ENCODE measurements at regions not wholly inside any gene's neighbourhood (a gene's known extent, or its start where the extent isn't known, plus 50 kb on each side); places are given as distances from the start of the nearest gene placed in this dataset.

- DNase-seq: no peak
These were observed 314.0 kb downstream of the AGTPBP1 start for GRCh38 chr9:85427772-85428171.

- DNase-seq: no peak
These were observed 316.6 kb downstream of the AGTPBP1 start for GRCh38 chr9:85425153-85425611.

DNA sequence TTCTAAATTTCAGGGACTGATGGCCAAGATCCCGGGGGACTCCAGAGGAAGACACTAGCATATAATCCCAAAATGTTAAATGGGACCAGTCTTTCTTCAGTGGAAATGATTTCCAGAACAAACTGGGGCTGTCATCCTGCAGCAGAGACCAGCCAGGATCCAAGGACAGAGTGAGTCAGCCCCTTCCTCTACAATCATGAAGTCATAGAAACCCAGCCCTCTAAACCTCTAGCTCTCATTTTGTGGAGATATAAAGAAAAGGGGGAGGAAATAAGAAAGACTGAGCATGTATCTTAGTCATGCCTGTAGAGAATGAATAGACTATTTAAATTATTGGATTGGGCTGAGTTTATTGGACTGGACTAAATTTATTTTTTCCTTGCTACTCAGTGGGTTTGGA, 318.3 kb downstream of the AGTPBP1 start:
- no peak for DNase-seq

DNA sequence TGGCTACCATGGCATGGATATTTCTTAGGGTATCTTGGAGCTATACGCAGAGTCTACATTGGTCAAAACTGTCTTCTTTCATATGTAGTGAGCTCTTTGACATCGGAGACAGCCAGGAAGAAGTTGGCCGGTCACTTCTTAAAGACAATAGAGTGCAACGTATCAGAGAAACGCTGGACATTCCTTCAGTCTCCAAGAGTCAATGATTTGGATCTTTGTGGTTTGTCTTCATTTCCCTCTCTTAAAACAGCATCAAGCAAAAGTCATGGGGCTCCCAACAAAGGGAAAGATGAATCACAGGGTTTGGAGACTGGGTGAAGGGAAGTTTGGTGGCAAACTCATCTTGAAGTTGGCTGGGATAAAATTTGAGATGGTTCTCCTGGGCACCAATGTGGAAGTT, 320.1 kb downstream of the AGTPBP1 start:
- DNase-seq: no peak

- DNase-seq: no peak
These were observed 321.0 kb downstream of the AGTPBP1 start for GRCh38 chr9:85420750-85421149.

GRCh38 chr9:85417674-85418073, 324.1 kb downstream of the AGTPBP1 start:
- no peak for DNase-seq

DNA sequence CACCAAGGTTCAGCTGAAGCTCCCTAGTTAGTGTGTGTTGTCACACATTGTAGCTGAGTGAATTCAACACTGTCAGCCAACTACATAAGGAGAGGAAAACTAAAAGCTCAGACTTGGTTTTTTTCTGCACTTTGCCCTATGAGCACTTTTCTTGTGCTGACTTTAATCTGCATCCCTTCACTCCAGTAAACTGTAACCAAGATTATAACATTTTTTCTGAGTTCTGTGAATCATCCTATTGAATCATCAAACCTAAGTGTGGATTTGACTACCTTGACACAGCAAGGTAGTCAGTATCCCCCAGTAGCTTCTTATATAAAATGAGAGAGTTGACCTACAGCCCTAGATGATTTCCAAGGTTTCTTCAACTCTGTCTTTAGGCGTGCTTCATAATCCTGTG, 325.0 kb downstream of the AGTPBP1 start:
- DNase-seq: no peak

DNA sequence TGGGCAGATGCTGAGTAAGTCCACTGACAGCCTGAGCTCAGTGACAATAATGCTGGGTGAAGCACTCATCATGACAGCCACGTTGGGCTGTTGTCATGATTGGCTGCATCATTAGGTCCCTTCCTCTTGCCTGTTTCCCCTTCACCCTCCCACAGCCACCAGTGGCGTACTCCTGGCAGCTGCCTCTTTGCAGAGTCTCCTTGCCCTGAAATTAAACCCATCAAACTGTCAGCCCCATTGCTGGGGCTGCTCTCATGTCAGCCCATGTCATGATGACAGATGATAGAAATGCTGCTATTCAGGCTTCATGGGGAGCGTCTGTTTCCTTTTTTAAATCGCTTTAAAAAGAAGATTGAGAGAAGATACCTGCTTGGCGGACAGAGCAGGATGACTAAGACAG, 327.4 kb downstream of the AGTPBP1 start:
- no peak for DNase-seq

GRCh38 chr9:85408494-85408893, 333.3 kb downstream of the AGTPBP1 start:
- DNase-seq: no peak

- DNase-seq: no peak
These were observed 336.2 kb downstream of the AGTPBP1 start for GRCh38 chr9:85405566-85405950.

GRCh38 chr9:85404911-85405565, 336.7 kb downstream of the AGTPBP1 start:
- no peak for DNase-seq

GRCh38 chr9:85402551-85402950, 339.2 kb downstream of the AGTPBP1 start:
- no peak for DNase-seq

DNA sequence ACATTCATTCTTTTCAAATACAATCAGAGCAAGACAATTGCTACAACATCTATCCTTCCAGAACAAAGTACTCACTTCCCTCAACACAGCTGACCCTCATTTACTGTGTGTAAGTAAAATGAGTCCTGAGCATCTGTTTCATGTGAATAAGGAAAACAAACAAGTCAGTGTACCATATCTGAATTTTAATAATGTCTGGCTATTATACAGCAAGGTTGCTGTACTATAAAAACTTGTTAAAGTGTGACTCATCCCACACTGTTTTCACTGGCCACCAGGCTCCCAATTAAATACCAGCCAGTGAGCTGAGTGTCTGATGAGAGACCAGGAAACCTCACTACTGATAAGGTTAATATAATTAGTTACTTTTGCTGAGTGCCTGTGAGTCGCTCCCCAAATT, 339.8 kb downstream of the AGTPBP1 start:
- DNase-seq: no peak

- DNase-seq: no peak
These were observed 344.7 kb downstream of the AGTPBP1 start for GRCh38 chr9:85397005-85397404.

- DNase-seq: no peak
These were observed 349.5 kb downstream of the AGTPBP1 start for GRCh38 chr9:85392260-85392659.

- DNase-seq: no peak
These were observed 363.9 kb downstream of the AGTPBP1 start for GRCh38 chr9:85377731-85378289.

DNA sequence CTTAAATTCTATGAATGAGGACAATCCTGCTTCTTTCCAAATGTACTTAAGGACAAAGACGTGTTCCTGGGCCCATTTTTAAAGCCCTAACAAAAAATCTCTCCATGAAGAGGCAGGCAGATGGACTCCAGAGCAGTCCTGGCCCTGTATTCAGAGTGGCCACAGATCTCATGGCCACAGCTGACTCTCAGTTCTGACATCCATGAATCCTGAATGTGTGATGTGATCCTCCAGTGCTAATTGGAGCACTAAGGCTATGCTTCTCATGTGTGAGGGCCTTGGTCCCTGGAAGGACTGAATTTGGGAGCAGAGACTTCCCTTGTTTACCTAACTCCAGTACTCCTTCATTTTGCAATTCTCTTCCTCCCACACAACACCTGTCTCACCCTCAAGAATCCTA, 373.0 kb downstream of the AGTPBP1 start:
- no peak for DNase-seq

GRCh38 chr9:85359161-85359560, 382.6 kb downstream of the AGTPBP1 start:
- DNase-seq: no peak

- DNase-seq: no peak
These were observed 392.7 kb downstream of the AGTPBP1 start for GRCh38 chr9:85349046-85349445.

DNA sequence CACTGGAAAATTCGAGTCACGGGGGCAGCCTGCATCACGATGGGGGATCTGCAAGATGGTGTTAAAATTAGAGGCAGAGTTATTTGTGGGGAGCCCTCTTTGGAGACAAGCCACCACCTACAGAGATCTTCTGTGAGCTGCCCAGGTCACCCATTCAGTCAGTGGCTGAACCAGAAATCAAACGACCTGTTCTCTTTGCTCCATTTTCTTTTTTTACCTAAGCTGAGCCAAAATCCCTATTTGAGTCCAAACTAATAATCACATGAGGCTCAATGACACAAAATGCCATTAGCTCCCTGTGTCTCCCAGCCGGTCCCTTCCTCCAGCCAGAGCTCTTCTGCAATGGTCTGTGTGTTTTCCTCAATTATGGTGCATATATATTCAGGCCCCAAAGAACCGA, 394.2 kb downstream of the AGTPBP1 start:
- DNase-seq: no peak

- no peak for DNase-seq
These were observed 396.9 kb downstream of the AGTPBP1 start for GRCh38 chr9:85344901-85345300.

DNA sequence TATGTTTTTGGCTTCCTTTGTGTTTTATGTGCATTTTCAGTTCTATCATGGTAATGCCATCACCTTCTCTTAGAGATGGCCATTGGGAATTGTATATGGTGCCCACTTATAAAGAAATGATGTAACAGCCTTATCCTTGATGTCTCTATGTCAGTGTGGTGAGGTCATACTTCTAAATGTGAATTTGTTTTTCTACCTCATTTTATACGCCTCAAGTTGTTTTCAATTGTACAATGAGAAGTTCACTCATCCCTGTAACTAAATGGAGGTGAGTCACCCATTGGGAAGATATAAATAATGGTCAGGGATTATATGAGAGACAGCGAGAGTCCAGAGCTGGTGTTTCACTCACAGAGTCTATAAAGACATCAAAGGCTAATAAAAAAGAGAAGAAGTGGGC, 402.4 kb downstream of the AGTPBP1 start:
- DNase-seq: no peak

GRCh38 chr9:85334228-85334627, 407.5 kb downstream of the AGTPBP1 start:
- DNase-seq: no peak

GRCh38 chr9:85332487-85332886, 409.3 kb downstream of the AGTPBP1 start:
- no peak for DNase-seq

DNA sequence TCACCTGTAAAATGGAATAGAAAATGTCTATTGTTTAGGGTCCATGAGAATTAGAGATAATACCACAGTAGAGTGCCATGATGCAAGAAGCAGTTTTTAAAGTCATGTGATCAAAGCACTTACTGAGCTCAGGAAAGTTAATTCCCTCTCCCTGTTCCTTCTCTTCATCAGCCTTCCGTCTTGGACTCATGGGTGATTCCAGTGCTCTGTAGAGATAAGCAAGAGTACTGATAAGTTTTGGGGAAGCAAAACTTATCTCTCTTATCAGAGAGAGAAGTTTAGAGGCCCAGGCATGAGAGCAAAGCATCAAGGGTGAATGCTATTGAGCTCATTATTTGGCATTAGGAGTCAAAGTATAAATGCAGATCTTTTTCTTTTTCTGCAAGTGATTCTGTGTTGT, 410.1 kb downstream of the AGTPBP1 start:
- no peak for DNase-seq

Data from CD4-positive, alpha-beta T cell treated with Interleukin-6 for 4 hours (primary cell).